H1 (cell line): ENCODE measurements at regions not wholly inside any gene's neighbourhood (a gene's known extent, or its start where the extent isn't known, plus 50 kb on each side); places are given as distances from the start of the nearest gene placed in this dataset.

Experiments
- CTCF ChIA-PET: fragments of 300-600 bp; sonication (Branson Sonifier 250); formaldehyde crosslinking; loops from one replicate; lab custom pipeline; 2021; ENCODE audit not compliant: partially characterized antibody; lab: Charles Lee
- POLR2A ChIA-PET: fragments of 300-600 bp; sonication (Branson Sonifier 250); formaldehyde crosslinking; loops from one replicate; lab custom pipeline; 2021; ENCODE audit warnings: inconsistent platforms; ENCODE audit not compliant: partially characterized antibody; lab: Charles Lee
- DNase-seq, 2 experiments: peaks; one replicate each; pipeline versions ENCODE4 v3.0.0 to v3.0.0-alpha.2; 2010 to 2022; ENCODE audit warnings: low spot score in 2 of 2, low read depth in 1 of 2, mixed read lengths in 1 of 2
- FAIRE-seq: peaks from 2 replicates; lab custom pipeline; 2011; peaks lifted over from hg19 to GRCh38; lab: Jason Lieb, UNC
- H2AFZ ChIP-seq: 2 replicates; pipeline ENCODE4 v1.8.1; 2012; ENCODE audit warnings: low read length, inconsistent platforms
- H2AK5ac ChIP-seq: 2 replicates; pipeline ENCODE4 v1.6.1; 2013; ENCODE audit warnings: low read depth, low read length
- H2BK120ac ChIP-seq: replicated peaks from 2 replicates; pipeline ENCODE3; 2013; ENCODE audit warnings: low read depth, low read length, inconsistent platforms
- H2BK12ac ChIP-seq: 2 replicates; pipeline ENCODE4 v1.6.1; 2013; ENCODE audit warnings: low read depth, low read length
- H2BK15ac ChIP-seq: 2 replicates; pipeline ENCODE4 v1.6.1; 2013; ENCODE audit warnings: low read length
- H2BK20ac ChIP-seq: 2 replicates; pipeline ENCODE4 v1.6.1; 2013; ENCODE audit warnings: low read length
- H2BK5ac ChIP-seq: 2 replicates; pipeline ENCODE4 v1.6.1; 2013; ENCODE audit warnings: low read depth, low read length
- H3K14ac ChIP-seq: 2 replicates; pipeline ENCODE4 v1.6.1; 2013; ENCODE audit warnings: inconsistent platforms; ENCODE audit not compliant: insufficient read length
- H3K18ac ChIP-seq: 2 replicates; pipeline ENCODE4 v1.6.1; 2013; ENCODE audit warnings: low read length; ENCODE audit errors: extremely low read depth
- H3K23ac ChIP-seq: 2 replicates; pipeline ENCODE4 v1.6.1; 2013; ENCODE audit warnings: inconsistent platforms; ENCODE audit not compliant: insufficient read length
- H3K23me2 ChIP-seq: 2 replicates; pipeline ENCODE4 v1.6.1; 2013; ENCODE audit warnings: low read depth, low read length
- H3K27ac ChIP-seq: 2 replicates; pipeline ENCODE4 v1.6.1; 2011; ENCODE audit warnings: low read depth, low read length, inconsistent platforms
- H3K27me3 ChIP-seq, 4 experiments: replicated peaks in 1 of 4; 1 replicate in 1 of 4; 2 replicates in 3 of 4; pipeline versions ENCODE4 v1.6.1 to v1.8.1; 2011 to 2013; ENCODE audit warnings: low read length in 3 of 4, mild to moderate bottlenecking in 3 of 4, inconsistent platforms in 2 of 4, mixed read lengths in 2 of 4, moderate library complexity in 1 of 4; ENCODE audit not compliant: control insufficient read depth in 3 of 4, insufficient read depth in 3 of 4; ENCODE audit errors: extremely low read depth in 1 of 4
- H3K36me3 ChIP-seq, 4 experiments: 2 replicates each; pipeline versions ENCODE4 v1.6.1 to v1.8.1; 2011 to 2013; ENCODE audit warnings: mild to moderate bottlenecking in 4 of 4, low read length in 3 of 4, moderate library complexity in 2 of 4, control low read depth in 1 of 4, inconsistent platforms in 1 of 4; ENCODE audit not compliant: insufficient read depth in 4 of 4, control insufficient read depth in 2 of 4
- H3K4ac ChIP-seq: replicated peaks from 2 replicates; pipeline ENCODE3; 2013; ENCODE audit warnings: low read length, low read depth, mixed read lengths, inconsistent platforms; ENCODE audit not compliant: insufficient read length
- H3K4me1 ChIP-seq, 4 experiments: replicated peaks in 1 of 4; 1 replicate in 1 of 4; 2 replicates in 3 of 4; pipeline versions ENCODE4 v1.6.1 to v1.8.1; 2011 to 2013; ENCODE audit warnings: low read length in 3 of 4, inconsistent platforms in 2 of 4, mixed read lengths in 1 of 4; ENCODE audit not compliant: insufficient read depth in 4 of 4, control insufficient read depth in 3 of 4
- H3K4me2 ChIP-seq, 2 experiments: 2 replicates each; pipeline versions ENCODE4 v1.6.1 to v1.8.1; 2011 to 2013; ENCODE audit warnings: low read depth in 2 of 2, low read length in 2 of 2, control low read depth in 1 of 2, inconsistent platforms in 1 of 2, mild to moderate bottlenecking in 1 of 2; ENCODE audit not compliant: insufficient read depth in 1 of 2
- H3K4me3 ChIP-seq, 4 experiments: fragments of 200-600, 300-600 bp in 1 of 4; sonication (generic), shearing (Covaris generic), sonication (Bioruptor Twin) in 1 of 4; 2 replicates each; pipeline versions ENCODE4 v1.5.1 to v1.8.1; 2011 to 2016; ENCODE audit warnings: low read length in 4 of 4, low read depth in 3 of 4, control low read depth in 2 of 4, inconsistent platforms in 2 of 4, mild to moderate bottlenecking in 2 of 4, mixed read lengths in 1 of 4, moderate library complexity in 1 of 4; ENCODE audit not compliant: insufficient read depth in 2 of 4; ENCODE audit errors: extremely low read depth in 1 of 4
- H3K56ac ChIP-seq: replicated peaks from 2 replicates; pipeline ENCODE3; 2013; ENCODE audit warnings: low read depth, mild to moderate bottlenecking, mixed read lengths, low read length, inconsistent platforms; ENCODE audit not compliant: insufficient read length
- H3K79me1 ChIP-seq: 2 replicates; pipeline ENCODE4 v1.6.1; 2013; ENCODE audit warnings: low read depth, low read length, control low read depth
- H3K79me2 ChIP-seq, 2 experiments: 2 replicates each; pipeline versions ENCODE4 v1.6.1 to v1.8.1; 2012 to 2013; ENCODE audit warnings: low read length in 2 of 2, mild to moderate bottlenecking in 2 of 2, inconsistent platforms in 1 of 2; ENCODE audit not compliant: insufficient read depth in 2 of 2, control insufficient read depth in 1 of 2
- H3K9ac ChIP-seq, 4 experiments: replicated peaks in 1 of 4; 1 replicate in 1 of 4; 2 replicates in 3 of 4; pipeline versions ENCODE4 v1.6.1 to v1.8.1; 2011 to 2013; ENCODE audit warnings: low read depth in 3 of 4, low read length in 3 of 4, control low read depth in 2 of 4, mild to moderate bottlenecking in 2 of 4, moderate library complexity in 2 of 4, inconsistent platforms in 1 of 4; ENCODE audit errors: extremely low read depth in 1 of 4
- H3K9me3 ChIP-seq, 2 experiments: 2 replicates each; pipeline versions ENCODE4 v1.6.1 to v1.8.1; 2012 to 2013; ENCODE audit warnings: mild to moderate bottlenecking in 2 of 2, moderate library complexity in 2 of 2, control low read depth in 1 of 2, inconsistent platforms in 1 of 2, low read depth in 1 of 2, low read length in 1 of 2, mixed read lengths in 1 of 2; ENCODE audit not compliant: insufficient read depth in 2 of 2
- H4K20me1 ChIP-seq, 2 experiments: replicated peaks in 1 of 2; 2 replicates each; pipeline versions ENCODE3 to v1.8.1; 2011 to 2013; ENCODE audit warnings: inconsistent platforms in 2 of 2, low read length in 2 of 2, mild to moderate bottlenecking in 1 of 2; ENCODE audit not compliant: insufficient read depth in 2 of 2, control insufficient read depth in 1 of 2
- H4K5ac ChIP-seq: 2 replicates; pipeline ENCODE4 v1.6.1; 2013; ENCODE audit warnings: low read length, low read depth, mixed read lengths, inconsistent platforms; ENCODE audit not compliant: insufficient read length
- H4K8ac ChIP-seq: 2 replicates; pipeline ENCODE4 v1.8.0; 2013; ENCODE audit warnings: mild to moderate bottlenecking, moderate library complexity, low read length, inconsistent platforms; ENCODE audit not compliant: insufficient read depth; ENCODE audit errors: extremely low read depth
- H4K91ac ChIP-seq: replicated peaks from 2 replicates; pipeline ENCODE3; 2013; ENCODE audit warnings: low read length, mixed read lengths, inconsistent platforms; ENCODE audit not compliant: insufficient read length
- FOSL1 ChIP-seq: IDR thresholded peaks from 2 replicates; pipeline ENCODE4 v1.6.1; 2011; ENCODE audit warnings: mild to moderate bottlenecking, low read depth, low read length, moderate library complexity; ENCODE audit not compliant: insufficient read depth
- NANOG ChIP-seq: IDR thresholded peaks from 2 replicates; pipeline ENCODE4 v1.6.1; 2011; ENCODE audit warnings: low read length, low read depth, mild to moderate bottlenecking, inconsistent platforms; ENCODE audit not compliant: insufficient read depth, poor library complexity, severe bottlenecking
- WGBS, 2 experiments: shearing (Covaris generic) in 1 of 2; methylation state at CpG; one replicate each; pipeline versions ENCODE4 v1.1.6 to v1.1.7; 2013 to 2015; ENCODE audit warnings: low lambda C conversion rate in 2 of 2, mixed read lengths in 2 of 2, inconsistent platforms in 1 of 2, low coverage in 1 of 2, missing lambda C conversion rate in 1 of 2; ENCODE audit not compliant: insufficient replicate concordance in 2 of 2, insufficient coverage in 1 of 2, insufficient read length in 1 of 2; ENCODE audit errors: extremely low coverage in 1 of 2, missing lambda C conversion rate in 1 of 2; 5-methylcytosine and 5-hydroxymethylcytosine counted together

GRCh38 chrX:122910697-122911096 lies 273.4 kb upstream of the GRIA3 start:
- H2BK20ac ChIP-seq: no peak overlapping the region
- H3K4me2 ChIP-seq: no peak overlapping the region
- H3K79me1 ChIP-seq: no peaks in the 10 kb centered on the region
- no peaks in the 10 kb centered on the region for H3K36me3 ChIP-seq
- H3K27me3 ChIP-seq: no peaks in the 10 kb centered on the region
- H4K5ac ChIP-seq: no peak overlapping the region
- H3K23me2 ChIP-seq: no peaks in the 10 kb centered on the region
- H3K9me3 ChIP-seq: no peaks in the 10 kb centered on the region; a peak in 1 of 4 replicates
- no peak overlapping the region for H3K14ac ChIP-seq
- TF ChIP-seq NANOG: no peak
- TF ChIP-seq FOSL1: no peak
- no peak overlapping the region for H2BK5ac ChIP-seq
- H3K4me1 ChIP-seq: no peaks in the 10 kb centered on the region
- no peak overlapping the region for H3K23ac ChIP-seq
- no peak overlapping the region for H2BK15ac ChIP-seq
- no peak overlapping the region for H3K9ac ChIP-seq
- no peak overlapping the region for H4K91ac ChIP-seq
- H4K20me1 ChIP-seq: no peaks in the 10 kb centered on the region
- DNase-seq (no peak), FAIRE-seq (no peak)
- H2BK12ac ChIP-seq: no peak overlapping the region
- no peak overlapping the region for H3K18ac ChIP-seq
- H2AK5ac ChIP-seq: no peak overlapping the region
- no peak overlapping the region for H2BK120ac ChIP-seq
- no peak overlapping the region for H3K27ac ChIP-seq
- ChIA-PET CTCF (no interaction called here), POLR2A (no interaction called here)
- no peak overlapping the region for H3K4ac ChIP-seq
- H3K56ac ChIP-seq: no peak overlapping the region
- WGBS, 2 experiments: 89% methylated on average over 2 of the region's 2 CpGs; no CpG with 5 or more reads in 1 of the 2 experiments
- no peak overlapping the region for H3K4me3 ChIP-seq
- H2AFZ ChIP-seq: no peak overlapping the region
- H3K79me2 ChIP-seq: no peaks in the 10 kb centered on the region
- H4K8ac ChIP-seq: no peak overlapping the region
